ENCODE measurements at regions not wholly inside any gene's neighbourhood (a gene's known extent, or its start where the extent isn't known, plus 50 kb on each side); places are given as distances from the start of the nearest gene placed in this dataset.

- DNase-seq (ENCODE audit: low read depth in 1 of 2, low spot score in 1 of 2): no peak
Observed at GRCh38 chr9:79287708-79288290, 284.0 kb upstream of the TLE4 start.

- DNase-seq (ENCODE audit: low read depth in 1 of 2, low spot score in 1 of 2): no peak
Observed at GRCh38 chr9:79289856-79290255, 281.9 kb upstream of the TLE4 start.

GRCh38 chr9:79292731-79293280, 279.0 kb upstream of the TLE4 start:
- no peak for DNase-seq (ENCODE audit: low read depth in 1 of 2, low spot score in 1 of 2)

- DNase-seq (ENCODE audit: low read depth in 1 of 2, low spot score in 1 of 2): no peak
Observed at GRCh38 chr9:79300068-79300467, 271.7 kb upstream of the TLE4 start.

GRCh38 chr9:79301085-79301484, 270.7 kb upstream of the TLE4 start:
- DNase-seq (ENCODE audit: low read depth in 1 of 2, low spot score in 1 of 2): no peak

- DNase-seq (ENCODE audit: low read depth in 1 of 2, low spot score in 1 of 2): no peak
Observed at GRCh38 chr9:79301551-79302391, 270.0 kb upstream of the TLE4 start.

- no peak for DNase-seq (ENCODE audit: low read depth in 1 of 2, low spot score in 1 of 2)
Observed at GRCh38 chr9:79302569-79302968, 269.2 kb upstream of the TLE4 start.

GRCh38 chr9:79308012-79308411, 263.8 kb upstream of the TLE4 start:
- DNase-seq (ENCODE audit: low read depth in 1 of 2, low spot score in 1 of 2): no peak

GRCh38 chr9:79312686-79313421, 258.9 kb upstream of the TLE4 start:
- no peak for DNase-seq (ENCODE audit: low read depth in 1 of 2, low spot score in 1 of 2)

- no peak for DNase-seq (ENCODE audit: low read depth in 1 of 2, low spot score in 1 of 2)
Observed at GRCh38 chr9:79325501-79325900, 246.3 kb upstream of the TLE4 start.

- DNase-seq (ENCODE audit: low read depth in 1 of 2, low spot score in 1 of 2): no peak
Observed at GRCh38 chr9:79329861-79330260, 241.9 kb upstream of the TLE4 start.

- DNase-seq (ENCODE audit: low read depth in 1 of 2, low spot score in 1 of 2): no peak
Observed at GRCh38 chr9:79334001-79334400, 237.8 kb upstream of the TLE4 start.

GRCh38 chr9:79334711-79335110, 237.1 kb upstream of the TLE4 start:
- no peak for DNase-seq (ENCODE audit: low read depth in 1 of 2, low spot score in 1 of 2)

GRCh38 chr9:79335987-79336386, 235.8 kb upstream of the TLE4 start:
- DNase-seq (ENCODE audit: low read depth in 1 of 2, low spot score in 1 of 2): no peak

GRCh38 chr9:79341561-79341960, 230.2 kb upstream of the TLE4 start:
- DNase-seq (ENCODE audit: low read depth in 1 of 2, low spot score in 1 of 2): no peak

- DNase-seq (ENCODE audit: low read depth in 1 of 2, low spot score in 1 of 2): no peak
Observed at GRCh38 chr9:79346350-79347020, 225.3 kb upstream of the TLE4 start.

GRCh38 chr9:79352322-79352721, 219.4 kb upstream of the TLE4 start:
- DNase-seq (ENCODE audit: low read depth in 1 of 2, low spot score in 1 of 2): no peak

GRCh38 chr9:79353856-79354520, 217.8 kb upstream of the TLE4 start:
- no peak for DNase-seq (ENCODE audit: low read depth in 1 of 2, low spot score in 1 of 2)

GRCh38 chr9:79357194-79357593, 214.6 kb upstream of the TLE4 start:
- DNase-seq (ENCODE audit: low read depth in 1 of 2, low spot score in 1 of 2): no peak

GRCh38 chr9:79357616-79358015, 214.1 kb upstream of the TLE4 start:
- no peak for DNase-seq (ENCODE audit: low read depth in 1 of 2, low spot score in 1 of 2)

Data from activated T-helper 1 cell treated with anti-CD3 and anti-CD28 coated beads, Interleukin-2, amount 50 U/mL, for 16 hours (primary cell).